Jurkat, Clone E6-1 (cell line): ENCODE measurements at regions not wholly inside any gene's neighbourhood (a gene's known extent, or its start where the extent isn't known, plus 50 kb on each side); places are given as distances from the start of the nearest gene placed in this dataset.

Source experiments
- DNase-seq: peaks from one replicate; pipeline ENCODE4 v3.0.0-alpha.2; 2011; ENCODE audit warnings: low read depth, low spot score
- H3K4me3 ChIP-seq: 2 replicates; pipeline ENCODE4 v1.5.1; 2011; ENCODE audit warnings: mild to moderate bottlenecking, low read length, control low read depth, moderate library complexity

DNA sequence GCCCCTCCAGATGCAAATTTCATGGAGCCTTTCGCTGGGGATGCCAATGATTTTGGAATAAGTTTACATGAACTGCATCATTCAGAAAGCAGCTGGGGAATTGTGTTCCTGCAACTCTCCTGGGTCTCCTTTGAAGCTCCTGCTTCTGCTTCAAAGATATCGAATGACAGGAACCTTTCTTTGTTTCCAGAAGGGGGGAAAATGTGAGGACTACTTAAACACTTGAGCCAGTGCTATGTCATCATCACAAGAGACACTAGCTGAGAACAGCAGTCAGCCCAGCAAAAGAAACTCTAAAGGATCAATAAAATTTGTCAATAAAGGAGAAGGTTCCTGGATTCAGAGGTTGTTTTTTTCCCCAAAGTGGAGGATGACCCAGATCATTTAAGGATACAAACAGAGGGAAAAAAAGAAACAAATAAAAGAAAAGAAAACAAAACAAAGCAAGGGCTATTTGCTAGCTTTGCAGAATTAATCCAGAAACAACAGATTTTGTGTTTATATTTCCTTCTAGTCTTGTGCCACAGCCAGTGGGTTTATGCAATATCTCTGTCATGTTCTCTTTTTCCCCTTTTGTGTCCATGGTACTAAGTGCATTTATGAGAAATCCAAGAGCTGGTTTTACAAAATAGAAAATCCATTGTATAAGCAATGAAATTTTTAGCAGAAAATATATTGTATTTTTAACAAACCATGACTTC is 463.7 kb downstream of the CDH2 start:
- no peak for DNase-seq
- H3K4me3 ChIP-seq: no peak overlapping the region

DNA sequence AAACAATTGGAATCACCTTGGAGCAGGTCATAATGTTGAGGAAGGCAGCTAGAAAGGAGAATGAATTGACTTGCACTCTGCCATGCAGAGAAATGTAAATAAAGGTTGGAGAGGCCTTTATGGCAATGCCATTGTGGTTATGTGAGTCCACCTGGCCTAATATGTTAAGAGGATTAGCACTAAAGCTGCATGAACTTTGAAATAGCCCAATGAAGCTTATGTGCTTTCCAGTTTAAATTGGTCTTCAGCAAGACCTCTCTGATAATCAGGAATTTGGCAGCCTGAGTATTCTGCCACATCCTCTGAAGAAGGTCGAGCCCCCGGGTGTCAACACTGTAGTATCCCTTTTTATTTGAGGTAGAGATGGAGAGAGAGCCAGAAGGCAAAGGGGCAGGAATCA is 464.9 kb downstream of the CDH2 start:
- H3K4me3 ChIP-seq: no peak overlapping the region
- no peak for DNase-seq

DNA sequence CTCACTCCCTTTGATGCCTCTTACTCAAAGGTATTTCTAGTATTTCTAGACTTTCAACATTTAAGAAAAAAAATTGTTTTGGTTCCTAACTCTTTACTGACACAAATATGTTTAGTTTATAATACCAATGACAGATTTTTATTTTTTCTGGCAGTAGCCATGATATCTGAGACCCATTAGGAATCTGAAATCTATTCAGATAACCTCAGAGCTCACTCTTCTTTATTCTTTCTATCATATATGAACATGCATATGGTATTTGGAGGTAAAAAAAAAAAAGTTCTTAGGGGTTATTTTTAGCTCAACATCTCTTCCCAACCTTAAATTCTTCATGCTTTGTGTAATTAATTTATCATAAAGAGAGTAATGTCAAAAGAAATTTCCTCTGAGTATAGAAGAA is 465.5 kb downstream of the CDH2 start:
- H3K4me3 ChIP-seq: no peak overlapping the region
- DNase-seq: no peak

DNA sequence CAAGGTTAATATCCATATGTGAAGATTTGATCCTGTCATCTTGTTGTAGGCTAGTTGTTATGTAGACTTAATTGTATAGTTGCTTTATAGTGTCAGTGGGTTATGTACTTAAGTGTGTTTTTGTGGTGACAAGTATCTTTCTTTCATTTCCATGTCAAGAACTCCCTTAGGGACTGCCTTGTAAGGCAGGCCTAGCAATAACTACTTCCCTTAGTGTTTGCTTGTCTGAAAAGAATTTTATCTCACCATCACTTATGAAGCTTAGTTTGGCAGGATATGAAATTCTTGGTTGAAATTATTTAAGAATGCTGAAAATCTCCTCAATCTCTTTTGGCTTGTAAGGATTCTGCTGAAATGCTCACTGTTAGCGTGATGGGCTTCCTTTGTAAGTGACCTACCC is 467.6 kb downstream of the CDH2 start:
- H3K4me3 ChIP-seq: no peak overlapping the region
- no peak for DNase-seq

DNA sequence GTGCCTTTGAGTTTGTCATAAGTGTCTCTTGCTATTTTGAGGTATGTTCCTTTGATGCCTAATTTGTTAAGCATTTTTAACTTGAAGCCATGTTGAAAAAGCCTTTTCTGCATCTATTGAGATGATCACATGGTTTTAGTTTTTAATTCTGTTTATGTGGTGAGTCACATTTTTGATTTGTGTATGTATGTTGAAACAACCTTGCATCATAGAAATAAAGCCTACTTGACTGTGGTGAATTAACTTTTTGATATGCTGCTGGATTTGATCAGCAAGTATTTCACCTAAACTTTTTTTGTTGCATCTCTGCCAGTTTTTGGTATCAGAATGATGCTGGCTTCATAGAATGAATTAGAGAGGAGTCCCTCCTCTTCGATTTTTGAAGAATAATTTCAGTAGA is 469.7 kb downstream of the CDH2 start:
- DNase-seq: no peak
- H3K4me3 ChIP-seq: no peak overlapping the region

DNA sequence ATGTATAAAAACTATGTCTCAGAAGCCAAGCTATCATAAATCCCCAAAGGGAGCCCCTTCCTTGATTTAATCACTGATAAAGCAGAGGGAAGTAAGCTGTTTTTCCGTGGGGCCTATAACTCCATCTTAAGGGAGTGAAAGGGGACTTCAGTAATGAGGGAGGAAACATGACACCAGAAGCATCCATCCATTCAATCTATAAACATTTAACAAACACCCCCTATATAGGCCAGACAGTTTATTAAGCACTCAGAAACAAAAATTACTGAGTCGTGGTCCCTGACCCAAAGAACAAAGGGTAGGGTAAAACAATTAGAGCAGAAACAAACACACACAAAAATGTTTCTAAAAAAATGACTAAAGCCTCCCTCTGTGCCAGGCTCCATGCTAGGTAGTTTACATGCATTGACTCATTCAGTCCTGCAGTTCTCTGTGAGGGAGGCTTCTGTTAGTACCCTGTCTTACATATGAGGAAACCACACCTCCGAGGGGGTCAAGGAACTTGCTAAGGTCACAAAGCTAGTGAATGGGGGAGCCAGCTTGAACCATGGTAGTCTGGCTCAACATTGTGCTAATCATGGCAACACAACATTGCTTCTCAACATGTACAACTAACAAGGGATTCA is 472.1 kb downstream of the CDH2 start:
- no peak for DNase-seq
- H3K4me3 ChIP-seq: no peak overlapping the region

DNA sequence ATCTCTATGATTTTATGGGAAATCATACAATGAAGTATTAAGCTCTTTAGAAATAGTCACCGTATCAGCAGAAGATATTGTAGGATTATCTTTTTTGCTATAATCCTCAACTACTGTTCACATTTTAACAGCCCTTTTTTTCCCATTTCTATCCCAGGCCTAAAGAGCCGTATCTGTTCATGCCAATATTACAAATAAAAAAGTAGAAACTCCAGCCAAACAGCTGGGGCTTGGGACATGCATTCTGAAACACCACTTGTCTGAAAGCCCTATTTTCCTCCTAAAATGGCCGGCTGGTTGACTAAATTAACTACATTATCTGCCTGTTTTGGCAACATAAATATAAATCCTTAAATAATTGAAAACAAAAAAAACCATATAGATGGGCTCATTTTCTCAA is 477.8 kb downstream of the CDH2 start:
- H3K4me3 ChIP-seq: no peak overlapping the region
- DNase-seq: no peak

DNA sequence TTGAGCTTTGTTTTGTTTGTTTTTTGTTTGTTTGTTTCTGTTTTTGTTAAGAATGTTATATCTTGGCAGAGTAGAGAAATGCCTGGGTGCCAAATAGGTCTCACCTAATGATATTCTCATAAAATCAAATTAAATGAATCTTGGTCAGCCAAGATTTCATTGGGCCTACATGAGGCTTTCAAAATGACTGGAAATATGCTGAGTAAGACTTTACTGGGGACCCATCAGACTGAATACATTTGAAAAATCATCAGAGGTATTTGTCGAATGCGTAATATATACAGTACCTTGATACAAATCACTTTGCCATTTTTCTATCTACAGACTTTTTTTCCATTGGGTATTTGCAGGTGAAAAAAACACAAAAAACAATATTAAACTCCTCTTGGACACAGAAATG is 480.8 kb downstream of the CDH2 start:
- H3K4me3 ChIP-seq: no peak overlapping the region

DNA sequence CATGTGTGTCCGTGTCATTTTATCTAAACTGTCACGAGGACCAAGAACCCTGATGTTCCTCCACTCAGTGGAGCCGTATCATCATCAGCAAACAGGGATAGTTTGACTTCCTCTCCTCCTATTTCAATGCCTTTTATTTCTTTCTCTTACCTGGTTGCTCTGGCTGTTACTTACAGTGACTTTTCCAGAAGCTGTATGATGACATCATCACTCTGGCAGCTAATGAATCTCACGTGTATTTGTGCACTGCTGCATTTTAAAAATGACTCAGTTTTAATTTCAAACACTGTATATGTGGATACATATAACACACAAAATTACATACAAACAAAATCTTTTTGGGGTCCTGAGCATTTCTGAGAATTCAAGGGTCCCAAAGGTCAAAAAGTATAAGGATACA is 481.4 kb downstream of the CDH2 start:
- H3K4me3 ChIP-seq: no peak overlapping the region
- DNase-seq: no peak

More for the DNA sequence above, 480.8 kb downstream of the CDH2 start:
- DNase-seq: no peak

DNA sequence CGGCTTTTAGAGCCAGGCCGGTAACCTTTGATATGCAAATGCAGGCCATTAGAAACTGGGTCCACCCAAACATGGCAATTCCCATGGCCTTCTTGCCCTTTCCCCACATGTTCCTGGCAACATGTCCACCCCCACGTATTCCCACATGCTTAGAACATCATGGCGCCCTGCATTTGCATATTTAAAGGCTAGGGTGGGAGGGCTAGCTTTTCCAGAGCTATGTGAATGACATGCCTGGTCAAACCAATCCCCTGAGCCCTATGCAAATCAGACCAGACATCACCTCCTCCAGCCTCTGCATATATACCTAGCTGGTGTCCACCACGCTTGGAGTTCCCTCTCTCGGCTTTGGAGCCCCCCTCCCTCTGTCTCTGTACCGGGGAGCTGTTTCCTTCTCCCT is 481.9 kb downstream of the CDH2 start:
- no peak for DNase-seq
- H3K4me3 ChIP-seq: no peak overlapping the region

DNA sequence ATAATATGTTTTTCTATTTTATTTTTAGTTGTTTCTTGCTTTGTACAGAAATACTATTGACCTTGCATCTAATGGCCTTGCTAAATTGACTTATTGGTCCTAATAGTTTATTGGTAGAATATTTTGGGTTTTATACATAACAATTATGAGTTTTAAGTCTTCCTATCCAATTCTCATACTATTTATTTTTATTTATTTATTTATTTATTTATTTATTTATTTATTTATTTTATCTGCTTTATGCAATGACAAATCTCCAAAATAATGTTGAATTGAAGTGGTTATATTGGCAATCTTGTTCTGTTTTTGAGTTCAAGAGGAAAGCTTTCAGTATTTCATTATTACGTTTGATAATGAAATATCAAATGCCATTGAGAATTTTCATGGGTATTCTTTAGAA is 488.3 kb downstream of the CDH2 start:
- no peak overlapping the region for H3K4me3 ChIP-seq
- no peak for DNase-seq

DNA sequence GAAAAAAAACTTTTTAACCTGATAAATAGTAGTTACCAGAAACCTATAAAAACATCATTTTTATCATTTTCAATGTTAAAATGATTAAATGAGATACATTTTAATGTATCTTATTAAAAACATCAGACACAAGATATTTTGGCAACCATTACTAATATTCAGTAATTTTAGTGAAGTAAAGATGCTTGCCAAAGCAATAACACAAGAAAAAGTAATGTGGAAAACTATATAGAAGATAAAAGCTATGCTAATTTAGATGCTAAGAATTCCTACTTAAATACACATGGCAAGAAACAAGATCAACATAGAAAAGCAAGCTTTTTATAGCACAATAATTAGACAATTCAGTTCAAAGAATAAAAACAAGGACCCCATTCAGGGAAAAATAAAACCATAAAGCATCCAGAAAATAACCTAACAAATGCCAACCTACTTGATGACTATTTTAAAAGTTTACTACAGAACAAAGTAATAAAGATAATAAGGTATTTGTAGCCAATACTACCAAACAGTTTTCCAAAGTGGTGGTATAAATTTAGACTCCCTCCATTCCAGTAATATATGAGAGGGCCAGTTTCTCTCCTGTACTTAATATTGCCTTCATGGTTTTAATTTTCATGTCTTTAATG is 489.5 kb downstream of the CDH2 start:
- DNase-seq: no peak
- H3K4me3 ChIP-seq: no peak overlapping the region

DNA sequence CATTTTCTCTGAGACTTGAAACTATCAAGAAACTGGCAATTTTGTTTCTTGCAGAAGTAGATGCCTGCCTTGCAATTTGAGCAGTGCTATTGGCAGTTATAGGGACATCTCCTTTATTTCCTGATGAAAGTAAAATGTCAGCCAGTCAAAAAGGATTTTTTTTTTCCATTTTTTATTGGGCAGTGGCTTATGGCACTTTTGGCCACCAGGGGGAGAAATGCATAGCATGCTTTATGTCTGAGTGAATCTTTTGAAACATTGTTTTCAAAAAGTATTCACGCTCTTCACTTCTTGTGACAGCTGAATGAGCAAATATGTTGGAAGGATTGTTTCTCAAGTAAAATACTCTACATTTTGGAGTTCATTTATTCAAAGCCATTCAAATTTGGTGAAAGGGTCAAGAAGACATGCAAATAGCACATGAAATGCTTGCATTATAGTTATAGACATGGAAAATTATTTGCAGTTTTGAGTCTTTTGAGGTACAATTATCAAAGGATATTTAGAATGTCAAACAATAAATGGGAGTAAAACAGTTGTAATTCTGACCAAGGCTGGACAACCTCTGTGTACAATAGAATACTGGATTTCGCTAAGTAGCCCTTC is 491.0 kb downstream of the CDH2 start:
- DNase-seq: peak; percentile 31
- H3K4me3 ChIP-seq: no peak overlapping the region

DNA sequence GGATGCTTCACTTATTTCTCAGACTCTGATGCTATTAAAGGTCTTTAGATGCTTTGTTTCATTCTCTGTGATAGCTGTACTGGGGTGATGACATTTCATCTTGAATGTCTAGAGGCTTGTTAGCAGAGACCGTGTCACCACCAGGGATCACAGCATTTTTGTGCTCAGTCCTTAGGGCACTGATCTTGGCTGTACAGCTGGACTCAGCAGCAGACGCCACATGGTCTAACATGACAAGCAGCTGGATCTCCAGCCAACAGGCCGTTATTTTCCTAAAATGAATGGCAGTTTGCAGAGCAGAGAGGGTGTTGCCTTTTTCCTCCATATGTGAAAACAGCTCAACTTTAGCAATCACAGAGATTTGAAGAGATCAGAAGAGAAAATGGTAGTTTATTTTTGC is 491.8 kb downstream of the CDH2 start:
- no peak overlapping the region for H3K4me3 ChIP-seq
- DNase-seq: no peak

DNA sequence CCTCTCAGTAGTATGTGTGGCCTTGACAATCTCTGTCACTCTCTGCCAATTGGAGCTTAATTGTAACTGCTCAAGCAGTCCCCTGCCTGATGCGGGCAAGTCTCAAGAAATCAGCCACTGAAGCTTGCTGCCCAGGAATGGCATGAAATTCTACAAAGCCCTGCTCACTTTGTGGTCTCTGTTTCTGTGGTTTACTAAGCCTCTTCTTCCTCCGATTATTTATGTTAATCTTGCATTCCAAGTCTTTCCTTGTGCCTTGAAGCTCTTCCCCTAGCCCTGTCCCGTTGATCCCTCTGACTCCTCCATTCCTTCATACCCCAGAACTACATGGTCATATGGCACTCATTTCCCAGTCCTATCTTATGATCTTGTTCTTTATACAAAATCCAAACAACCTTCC is 489.3 kb upstream of the CHST9 start:
- DNase-seq: no peak
- H3K4me3 ChIP-seq: no peak overlapping the region

DNA sequence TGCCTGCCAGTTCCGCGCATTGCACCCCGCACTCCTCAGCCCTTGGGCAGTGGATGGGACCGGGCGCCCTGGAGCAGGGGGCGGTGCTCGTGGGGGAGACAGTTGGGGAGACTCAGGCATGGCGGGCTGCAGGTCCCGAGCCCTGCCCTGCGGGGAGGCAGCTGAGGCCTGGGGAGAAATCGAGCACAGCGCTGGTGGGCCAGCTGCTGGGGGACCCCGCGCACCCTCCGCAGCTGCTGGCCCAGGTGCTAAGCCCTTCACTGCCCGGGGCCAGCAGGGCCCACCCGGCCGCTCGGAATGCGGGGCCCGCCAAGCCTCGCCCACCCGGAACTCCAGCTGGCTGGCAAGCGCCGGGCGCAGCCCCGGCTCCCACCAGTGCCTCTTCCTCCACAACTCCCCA is 488.8 kb upstream of the CHST9 start:
- no peak overlapping the region for H3K4me3 ChIP-seq
- DNase-seq: no peak

DNA sequence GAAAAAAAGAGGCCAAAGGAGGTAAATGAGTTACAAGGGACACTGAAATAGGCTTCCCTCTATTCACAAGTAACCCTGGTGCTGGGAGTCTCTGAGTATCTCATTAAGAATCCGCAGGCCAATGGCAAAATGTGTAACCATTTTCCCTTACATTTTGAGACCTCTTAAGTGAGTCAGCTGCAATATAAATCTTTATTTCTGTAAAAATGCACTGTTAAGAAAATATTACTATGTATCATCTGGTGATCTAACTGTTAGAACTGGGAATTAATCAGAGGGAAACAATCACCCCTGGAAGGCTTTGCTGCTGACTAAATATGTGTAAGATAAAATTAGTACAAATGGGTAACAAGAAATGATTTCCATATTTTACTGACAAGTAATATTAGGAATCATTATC is 483.1 kb upstream of the CHST9 start:
- no peak for DNase-seq

DNA sequence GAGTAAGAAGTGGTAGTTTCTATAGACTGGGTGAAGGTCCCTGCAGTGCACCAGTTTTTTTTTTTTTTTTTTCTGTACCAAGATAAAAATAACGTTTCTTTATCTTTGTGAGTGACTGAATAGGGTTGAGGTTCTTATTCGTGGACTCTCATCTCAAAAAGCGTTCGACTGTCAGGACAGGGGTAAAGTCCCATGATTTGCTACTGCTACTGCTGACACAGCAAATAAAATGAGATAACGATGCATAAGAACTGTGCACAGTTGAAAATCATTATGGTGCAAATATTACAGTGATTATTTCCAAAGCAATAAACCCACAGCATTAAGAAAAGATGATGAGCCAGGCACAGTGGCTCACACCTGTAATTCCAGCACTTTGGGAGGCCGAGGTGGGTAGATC is 482.0 kb upstream of the CHST9 start:
- no peak overlapping the region for H3K4me3 ChIP-seq
- DNase-seq: no peak

More for the DNA sequence above, 483.1 kb upstream of the CHST9 start:
- no peak overlapping the region for H3K4me3 ChIP-seq

DNA sequence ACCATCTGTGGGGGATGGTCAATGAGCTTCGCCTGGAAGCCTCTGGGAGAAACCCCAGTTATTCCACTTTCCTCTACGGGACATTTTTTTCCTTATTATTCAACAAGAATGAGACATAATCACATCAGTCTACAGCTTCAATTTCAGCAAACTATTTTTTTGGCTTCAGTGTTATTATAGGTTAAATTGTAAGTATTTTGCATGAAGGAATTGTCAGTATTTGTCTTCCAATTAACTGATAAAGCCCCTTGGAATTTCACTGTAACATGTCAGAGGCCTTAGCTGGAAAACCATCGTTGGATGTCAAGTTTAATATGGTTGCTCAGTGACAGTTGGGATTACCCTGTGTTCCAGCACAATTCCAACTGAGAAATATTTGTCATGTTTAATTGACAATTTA is 480.9 kb upstream of the CHST9 start:
- no peak overlapping the region for H3K4me3 ChIP-seq
- no peak for DNase-seq

DNA sequence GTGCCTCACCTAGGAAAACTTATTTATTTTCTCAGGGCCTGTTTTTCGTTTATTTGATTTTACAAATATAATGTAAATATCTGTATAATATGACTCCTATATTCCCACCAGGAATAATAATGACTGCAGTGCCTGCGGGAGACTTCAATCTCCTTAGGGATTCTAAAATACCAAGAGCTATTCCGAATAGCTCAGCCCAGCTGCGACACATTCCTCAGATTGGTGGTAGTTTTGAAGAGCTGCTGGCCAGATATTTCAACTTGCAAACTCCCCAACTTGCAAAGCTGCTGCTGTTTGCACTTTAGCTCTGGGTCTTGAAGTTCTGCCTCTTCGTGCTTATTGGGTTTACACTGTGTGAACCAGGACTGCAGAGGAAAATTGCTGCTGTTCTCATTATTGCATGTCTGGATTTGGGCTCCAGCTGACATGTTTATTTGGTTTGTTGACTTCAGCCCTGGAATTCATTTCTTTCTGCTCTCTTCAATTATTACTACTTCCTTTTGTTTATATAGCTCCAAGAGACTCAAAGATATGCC is 480.2 kb upstream of the CHST9 start:
- DNase-seq: no peak

More for the DNA sequence above, 480.2 kb upstream of the CHST9 start:
- H3K4me3 ChIP-seq: no peak overlapping the region
